HepG2 (cell line): ENCODE measurements at regions not wholly inside any gene's neighbourhood (a gene's known extent, or its start where the extent isn't known, plus 50 kb on each side); places are given as distances from the start of the nearest gene placed in this dataset.
A peak's percentile ranks its signal among the peaks of the same experiment; 100 is the strongest.
"Not testable (repeated sequence)": the region's sequence is repeated elsewhere in the genome, so short reads cannot be mapped to it uniquely, and the experiment has no call there.

Experiments used
- ARID5B ChIP-seq: IDR thresholded peaks from 2 replicates; pipeline ENCODE4 v1.4.0; 2020; ENCODE audit warnings: mild to moderate bottlenecking, missing genetic modification reagents
- BCL6 ChIP-seq: IDR thresholded peaks from 2 replicates; pipeline ENCODE4 v1.6.1; 2016; ENCODE audit warnings: missing genetic modification reagents, missing compliant biosample characterization
- CEBPG ChIP-seq: IDR thresholded peaks from 2 replicates; pipeline ENCODE4 v1.6.1; 2016
- EP300 ChIP-seq, 3 experiments: sonication (generic) in 1 of 3; formaldehyde crosslinking in 1 of 3; IDR thresholded peaks; 2 replicates each; pipeline versions ENCODE4 v1.5.1 to v1.6.1; 2011 to 2020; ENCODE audit warnings: low read depth in 2 of 3, low read length in 2 of 3, borderline replicate concordance in 1 of 3, improper control_type of control experiment in 1 of 3, mild to moderate bottlenecking in 1 of 3, missing genetic modification reagents in 1 of 3, moderate library complexity in 1 of 3
- FOXK1 ChIP-seq: sonication (generic); formaldehyde crosslinking; IDR thresholded peaks from 2 replicates; pipeline ENCODE4 v1.4.0; 2020; ENCODE audit warnings: low read depth, missing genetic modification reagents, borderline replicate concordance
- FOXP1 ChIP-seq, 2 experiments: fragments of 450-650 bp in 1 of 2; IDR thresholded peaks; 2 replicates each; pipeline ENCODE4 v1.6.1; 2017 to 2018; ENCODE audit warnings: antibody characterized with exemption in 1 of 2
- GATAD2A ChIP-seq: IDR thresholded peaks from 2 replicates; pipeline ENCODE4 v1.6.1; 2016
- HDAC2 ChIP-seq: sonication (generic); formaldehyde crosslinking; IDR thresholded peaks from 2 replicates; pipeline ENCODE4 v1.4.0; 2020; ENCODE audit warnings: missing genetic modification reagents
- MED1 ChIP-seq: sonication (generic); formaldehyde crosslinking; IDR thresholded peaks from 2 replicates; pipeline ENCODE4 v1.4.0; 2020; ENCODE audit warnings: missing genetic modification reagents
- MIER3 ChIP-seq: IDR thresholded peaks from 2 replicates; pipeline ENCODE4 v1.6.1; 2016; ENCODE audit warnings: missing compliant biosample characterization, borderline replicate concordance
- MLXIP ChIP-seq: sonication (generic); formaldehyde crosslinking; IDR thresholded peaks from 2 replicates; pipeline ENCODE4 v1.9.0; 2021; ENCODE audit warnings: missing genetic modification reagents, borderline replicate concordance
- NCOA2 ChIP-seq: sonication (generic); formaldehyde crosslinking; IDR thresholded peaks from 2 replicates; pipeline ENCODE4 v1.8.0; 2022; ENCODE audit warnings: inconsistent platforms
- RARA ChIP-seq: IDR thresholded peaks from 2 replicates; pipeline ENCODE4 v1.6.1; 2016; ENCODE audit warnings: missing genetic modification reagents, missing compliant biosample characterization
- RERE ChIP-seq: IDR thresholded peaks from 2 replicates; pipeline ENCODE4 v1.6.1; 2016; ENCODE audit warnings: low read depth, missing genetic modification reagents, missing compliant biosample characterization
- RXRB ChIP-seq: IDR thresholded peaks from 2 replicates; pipeline ENCODE4 v1.6.1; 2016; ENCODE audit warnings: borderline replicate concordance, missing genetic modification reagents, missing compliant biosample characterization
- SAP130 ChIP-seq: IDR thresholded peaks from 2 replicates; pipeline ENCODE4 v1.6.1; 2016; ENCODE audit warnings: low read depth
- SOX13 ChIP-seq, 3 experiments: fragments of 450-650 bp in 1 of 3; sonication (generic) in 1 of 3; formaldehyde crosslinking in 1 of 3; IDR thresholded peaks in 2 of 3; conservative IDR thresholded peaks in 1 of 3; 2 replicates each; pipeline versions ENCODE4 v1.5.0 to v1.6.1; 2016 to 2020; ENCODE audit warnings: antibody characterized with exemption in 1 of 3, mild to moderate bottlenecking in 1 of 3, missing compliant biosample characterization in 1 of 3, missing genetic modification reagents in 1 of 3, moderate library complexity in 1 of 3
- SOX5 ChIP-seq: IDR thresholded peaks from 2 replicates; pipeline ENCODE4 v1.6.1; 2016; ENCODE audit warnings: borderline replicate concordance

GRCh38 chr22:21187841-21188240 is 142.1 kb downstream of the LRRC74B start (continued):
- peak; percentile 92 for TF ChIP-seq MLXIP
- TF ChIP-seq MED1, result 0 out of 2 replicates have a peak, but pooled peaks have one; percentile 22
- TF ChIP-seq SOX5 (CRISPR knock-in tag), result peak; percentile 55; the same call in 1 of the 2 replicates
- TF ChIP-seq GATAD2A, result peak; percentile 70
- TF ChIP-seq RERE, result peak; percentile 61; the same call in 1 of the 2 replicates
- peak; percentile 40; the same call in 1 of the 2 replicates for TF ChIP-seq SAP130 (CRISPR knock-in tag)
- peak; percentile 58; the same call in 1 of the 2 replicates for TF ChIP-seq FOXK1
- not testable (repeated sequence) for TF ChIP-seq FOXP1 (IDR thresholded peaks at IDR 0.05); SOX13 (IDR thresholded peaks at IDR 0.05); EP300 (CRISPR knock-in tag; IDR thresholded peaks at IDR 0.05; ENCODE audit: borderline replicate concordance)
- TF ChIP-seq FOXP1 (CRISPR knock-in tag; IDR thresholded peaks at IDR 0.05), result peak; percentile 82
- TF ChIP-seq ARID5B (CRISPR knock-in tag), result peak; percentile 85
- peak in 1 of 2 experiments; percentile 66; a peak in 2 of 4 replicates for TF ChIP-seq SOX13 (CRISPR knock-in tag; conservative IDR thresholded peaks at IDR 0.05 in 1 of 2, IDR thresholded peaks at IDR 0.05 in 1 of 2)
- TF ChIP-seq BCL6 (CRISPR knock-in tag), result peak; percentile 73
- TF ChIP-seq HDAC2, result peak; percentile 54; the same call in 1 of the 2 replicates
- TF ChIP-seq CEBPG (CRISPR knock-in tag), result peak; percentile 31; the same call in 1 of the 2 replicates
- peak; percentile 33; the same call in 1 of the 2 replicates for TF ChIP-seq NCOA2 (CRISPR knock-in tag)
- peak; percentile 29; the same call in 1 of the 2 replicates for TF ChIP-seq MIER3
- TF ChIP-seq EP300 (IDR thresholded peaks at IDR 0.05; ENCODE audit: low read depth in 2 of 2, low read length in 2 of 2), result 0 out of 4 replicates have a peak, but pooled peaks of 1 of the 2 experiments have one; percentile 9
- TF ChIP-seq RXRB (CRISPR knock-in tag), result peak; percentile 46; the same call in 1 of the 2 replicates
- peak; percentile 62 for TF ChIP-seq RARA (CRISPR knock-in tag)
